ENCODE measurements at regions not wholly inside any gene's neighbourhood (a gene's known extent, or its start where the extent isn't known, plus 50 kb on each side); places are given as distances from the start of the nearest gene placed in this dataset.

DNA sequence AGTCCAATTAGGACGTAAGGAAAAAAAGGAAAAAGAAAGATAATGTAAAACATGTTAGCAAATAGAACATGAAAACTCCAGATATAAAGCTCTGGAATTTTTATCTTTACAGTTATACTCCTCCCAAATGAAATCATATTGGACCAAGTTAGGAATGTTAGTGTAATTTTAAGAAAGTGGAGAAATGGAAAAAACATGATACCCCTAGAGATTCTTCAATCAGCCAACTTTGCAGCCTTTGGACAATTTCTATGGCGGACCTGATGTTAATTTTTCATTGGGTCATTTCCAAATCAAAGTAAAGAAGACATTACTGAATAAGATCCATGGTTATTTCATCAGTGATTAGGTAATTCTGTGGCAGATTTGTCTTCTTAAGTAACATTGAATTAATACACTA, 748.7 kb downstream of the RFPL4B start:
- no peak overlapping the region for H3K4me3 ChIP-seq (ENCODE audit: low read depth, low read length)
- H3K27me3 ChIP-seq (ENCODE audit: control insufficient read depth, insufficient read depth, low read length), result no peaks in the 10 kb centered on the region
- TF ChIP-seq, protein P1, sequence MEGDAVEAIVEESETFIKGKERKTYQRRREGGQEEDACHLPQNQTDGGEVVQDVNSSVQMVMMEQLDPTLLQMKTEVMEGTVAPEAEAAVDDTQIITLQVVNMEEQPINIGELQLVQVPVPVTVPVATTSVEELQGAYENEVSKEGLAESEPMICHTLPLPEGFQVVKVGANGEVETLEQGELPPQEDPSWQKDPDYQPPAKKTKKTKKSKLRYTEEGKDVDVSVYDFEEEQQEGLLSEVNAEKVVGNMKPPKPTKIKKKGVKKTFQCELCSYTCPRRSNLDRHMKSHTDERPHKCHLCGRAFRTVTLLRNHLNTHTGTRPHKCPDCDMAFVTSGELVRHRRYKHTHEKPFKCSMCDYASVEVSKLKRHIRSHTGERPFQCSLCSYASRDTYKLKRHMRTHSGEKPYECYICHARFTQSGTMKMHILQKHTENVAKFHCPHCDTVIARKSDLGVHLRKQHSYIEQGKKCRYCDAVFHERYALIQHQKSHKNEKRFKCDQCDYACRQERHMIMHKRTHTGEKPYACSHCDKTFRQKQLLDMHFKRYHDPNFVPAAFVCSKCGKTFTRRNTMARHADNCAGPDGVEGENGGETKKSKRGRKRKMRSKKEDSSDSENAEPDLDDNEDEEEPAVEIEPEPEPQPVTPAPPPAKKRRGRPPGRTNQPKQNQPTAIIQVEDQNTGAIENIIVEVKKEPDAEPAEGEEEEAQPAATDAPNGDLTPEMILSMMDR (IDR thresholded peaks at IDR 0.05; ENCODE audit: insufficient read depth, low read depth, low read length), result no peak
- ChIA-PET POLR2A (no interaction called here), CTCF (interaction anchor here (0.6 to 2.2 kb wide), 4 partner anchors 19 to 629 kb away, joined by 3 to 4 read pairs (median 4); no protein-coding TSS in a partner anchor)
- no peak for DNase-seq (ENCODE audit: low read depth)
- H3K36me3 ChIP-seq (ENCODE audit: control insufficient read depth, insufficient read depth, low read length), result no peaks in the 10 kb centered on the region

DNA sequence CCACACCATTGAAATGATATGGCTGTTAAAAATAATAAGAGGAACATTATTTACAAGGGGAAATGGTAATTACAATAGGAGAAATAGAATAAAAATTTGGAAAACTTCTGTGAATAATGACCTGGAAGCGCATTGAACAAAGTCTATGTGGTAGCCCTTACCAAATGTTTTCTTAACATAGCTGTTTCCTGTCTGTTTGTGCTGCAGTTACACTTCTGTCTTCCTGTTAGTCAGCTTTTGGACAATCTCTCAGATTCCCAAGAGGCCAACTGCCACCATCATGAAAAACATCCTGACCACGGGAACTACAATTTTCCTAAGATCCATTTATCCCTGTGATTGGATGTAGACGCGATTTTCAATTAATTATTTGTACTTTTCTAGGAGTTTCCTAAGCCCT, 754.4 kb upstream of the MARCKS start:
- H3K4me3 ChIP-seq (ENCODE audit: low read depth, low read length), result no peak overlapping the region
- no peak for DNase-seq (ENCODE audit: low read depth)
- no peaks in the 10 kb centered on the region for H3K36me3 ChIP-seq (ENCODE audit: control insufficient read depth, insufficient read depth, low read length)
- TF ChIP-seq, protein P1 (IDR thresholded peaks at IDR 0.05; ENCODE audit: insufficient read depth, low read depth, low read length), result no peak
- POLR2A ChIA-PET, result no interaction called here
- CTCF ChIA-PET, result no interaction called here
- H3K27me3 ChIP-seq (ENCODE audit: control insufficient read depth, insufficient read depth, low read length), result no peaks in the 10 kb centered on the region

DNA sequence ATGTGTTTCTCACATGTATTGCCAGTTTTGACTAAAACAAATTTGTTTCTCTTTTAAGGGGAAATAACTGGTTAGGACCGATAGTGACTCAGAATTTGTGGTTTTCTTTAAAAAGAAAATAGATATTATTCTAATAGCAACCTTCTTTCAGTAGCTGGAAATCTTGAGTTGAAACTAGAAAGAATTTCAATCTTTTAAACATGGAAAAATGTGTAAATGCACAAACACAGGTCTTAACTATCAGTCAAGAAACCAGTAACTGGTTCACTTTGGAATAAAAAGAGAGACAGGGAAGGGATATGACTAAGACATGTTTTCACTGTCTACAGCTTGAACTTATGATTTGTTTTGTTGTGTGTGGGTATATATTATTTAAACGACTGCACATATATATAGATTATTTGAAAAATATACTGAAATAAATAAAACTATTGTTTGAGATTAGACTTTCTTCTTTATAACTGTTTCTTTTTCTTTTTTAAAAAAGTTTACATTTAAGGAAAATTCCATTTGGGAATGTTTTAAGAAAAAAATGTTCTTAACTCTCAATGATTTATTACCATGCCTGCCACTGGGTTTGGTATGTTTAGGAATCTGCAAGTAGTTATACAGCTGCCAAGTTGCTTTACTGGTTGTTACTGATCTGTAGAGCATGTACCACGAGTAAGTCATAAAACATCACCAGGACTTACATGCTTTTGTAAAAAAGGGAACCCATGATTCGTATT, 753.3 kb upstream of the MARCKS start:
- peak; percentile 62 for DNase-seq (ENCODE audit: low read depth)
- ChIA-PET POLR2A (interaction anchor here (0.5 to 0.6 kb wide), 2 partner anchors 226 to 593 kb away, joined by 3 to 9 read pairs; no protein-coding TSS in a partner anchor), CTCF (interaction anchor here (0.7 to 1.5 kb wide), 2 partner anchors 13 to 324 kb away, joined by 4 read pairs; no protein-coding TSS in a partner anchor)
- H3K36me3 ChIP-seq (ENCODE audit: control insufficient read depth, insufficient read depth, low read length), result no peaks in the 10 kb centered on the region
- TF ChIP-seq, protein P1 (IDR thresholded peaks at IDR 0.05; ENCODE audit: insufficient read depth, low read depth, low read length), result no peak
- no peaks in the 10 kb centered on the region for H3K27me3 ChIP-seq (ENCODE audit: control insufficient read depth, insufficient read depth, low read length)
- H3K4me3 ChIP-seq (ENCODE audit: low read depth, low read length), result no peak overlapping the region

DNA sequence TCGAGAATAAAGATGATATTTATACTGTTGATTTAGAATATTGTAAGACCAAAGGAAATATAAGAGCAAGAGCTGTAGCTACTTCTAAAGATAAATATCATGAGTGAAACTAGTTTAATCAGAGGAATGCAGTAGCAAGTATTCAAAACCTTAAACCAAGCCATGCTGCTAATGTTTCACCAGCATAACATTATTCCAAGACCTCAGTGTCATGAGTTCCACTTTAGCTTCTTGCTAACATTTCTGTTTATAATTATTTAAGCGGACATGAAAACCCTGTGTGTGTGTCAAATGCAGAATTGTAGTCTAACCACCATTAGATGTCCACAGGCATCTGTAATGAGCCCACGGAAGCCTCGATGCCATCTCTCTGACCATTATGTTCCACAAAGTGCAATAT, 752.6 kb upstream of the MARCKS start:
- TF ChIP-seq, protein P1 (IDR thresholded peaks at IDR 0.05; ENCODE audit: insufficient read depth, low read depth, low read length), result no peak
- H3K36me3 ChIP-seq (ENCODE audit: control insufficient read depth, insufficient read depth, low read length), result no peaks in the 10 kb centered on the region
- CTCF ChIA-PET, result interaction anchor here (0.7 to 1.5 kb wide), 2 partner anchors 13 to 325 kb away, joined by 4 read pairs; no protein-coding TSS in a partner anchor
- H3K4me3 ChIP-seq (ENCODE audit: low read depth, low read length), result no peak overlapping the region
- DNase-seq (ENCODE audit: low read depth), result no peak
- POLR2A ChIA-PET, result no interaction called here
- H3K27me3 ChIP-seq (ENCODE audit: control insufficient read depth, insufficient read depth, low read length), result no peaks in the 10 kb centered on the region

DNA sequence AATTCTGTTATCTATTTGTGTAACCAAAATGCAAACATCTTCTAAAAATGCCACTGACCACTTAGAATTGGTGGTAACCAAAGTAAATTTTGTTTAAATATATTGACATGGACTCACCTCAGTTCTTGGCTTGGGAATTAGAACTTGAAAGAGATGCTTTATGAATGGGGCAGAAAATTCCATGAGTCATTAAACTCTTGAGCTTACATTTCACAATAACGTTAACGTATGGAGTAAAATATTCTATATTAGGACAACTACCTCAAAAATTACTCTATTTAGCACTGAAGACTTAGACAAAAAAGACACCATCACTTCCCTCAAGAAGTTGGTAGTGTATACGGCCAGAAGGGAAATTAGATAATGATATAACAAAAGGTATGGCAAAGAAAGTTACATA, 752.2 kb upstream of the MARCKS start:
- ChIA-PET CTCF (interaction anchor here (0.6 kb wide), 1 partner anchor 8 kb away, joined by 3 read pairs; no protein-coding TSS in a partner anchor), POLR2A (no interaction called here)
- Histone ChIP-seq H3K36me3 (ENCODE audit: control insufficient read depth, insufficient read depth, low read length) (no peaks in the 10 kb centered on the region), H3K27me3 (ENCODE audit: control insufficient read depth, insufficient read depth, low read length) (no peaks in the 10 kb centered on the region), H3K4me3 (ENCODE audit: low read depth, low read length) (no peak overlapping the region)
- TF ChIP-seq, protein P1 (IDR thresholded peaks at IDR 0.05; ENCODE audit: insufficient read depth, low read depth, low read length), result no peak
- DNase-seq (ENCODE audit: low read depth), result no peak

Measured in BJ (cell line).